GM20431 (cell line): ENCODE measurements at regions not wholly inside any gene's neighbourhood (a gene's known extent, or its start where the extent isn't known, plus 50 kb on each side); places are given as distances from the start of the nearest gene placed in this dataset.
"Not testable (repeated sequence)": the region's sequence is repeated elsewhere in the genome, so short reads cannot be mapped to it uniquely, and the experiment has no call there.

Experiments
- in situ Hi-C: fragments of 300-500 bp; cut with MseI, MboI; formaldehyde crosslinking; loops from one replicate; pipeline ENCODE4 v1.15.0; 2020; ENCODE audit warnings: low sequenced_read_pairs; ENCODE audit not compliant: unreplicated experiment

DNA sequence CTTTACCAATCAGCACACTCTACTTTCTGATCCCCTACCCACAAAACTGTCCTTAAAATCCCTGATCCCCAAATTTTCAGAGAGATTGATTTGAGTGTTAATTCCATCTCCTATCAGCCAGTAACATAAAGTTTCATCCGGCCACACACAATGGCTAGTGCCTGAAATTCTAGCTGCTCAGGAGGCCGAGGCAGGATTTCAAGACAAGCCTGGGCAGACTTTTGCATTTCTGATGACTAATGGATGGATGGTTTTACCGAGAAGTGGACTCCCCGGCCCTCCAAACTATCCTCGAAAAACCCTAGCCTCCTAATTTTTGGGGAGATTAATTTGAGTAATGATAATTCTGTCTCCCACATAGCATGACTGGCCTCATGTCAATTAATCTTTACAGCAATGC, 269.8 kb upstream of the POU1F1 start:
- in situ Hi-C loops, result loop anchor here (25.0 kb wide), 1 partner anchor 91 kb away; no protein-coding TSS in a partner anchor

DNA sequence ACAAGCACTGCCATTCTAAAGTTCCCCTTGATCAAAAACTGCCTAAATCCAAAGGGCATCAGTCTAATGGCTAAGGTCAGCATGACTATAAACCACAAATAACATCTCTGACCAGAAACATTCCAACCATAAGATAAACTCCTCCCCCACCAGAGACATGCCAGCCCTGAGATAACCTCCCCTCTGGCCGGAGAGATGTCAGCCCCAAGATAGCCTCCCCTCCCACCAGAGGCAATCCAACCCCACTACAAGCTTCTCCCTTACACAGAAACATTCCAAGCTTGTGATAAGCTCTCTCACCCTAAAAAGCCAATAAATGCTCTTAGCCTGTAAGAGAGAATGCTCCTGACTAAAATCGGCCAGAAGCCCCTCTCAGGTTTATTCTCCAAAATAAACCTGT, 267.0 kb upstream of the POU1F1 start:
- in situ Hi-C loops, result loop anchor here (25.0 kb wide), 1 partner anchor 94 kb away; no protein-coding TSS in a partner anchor

DNA sequence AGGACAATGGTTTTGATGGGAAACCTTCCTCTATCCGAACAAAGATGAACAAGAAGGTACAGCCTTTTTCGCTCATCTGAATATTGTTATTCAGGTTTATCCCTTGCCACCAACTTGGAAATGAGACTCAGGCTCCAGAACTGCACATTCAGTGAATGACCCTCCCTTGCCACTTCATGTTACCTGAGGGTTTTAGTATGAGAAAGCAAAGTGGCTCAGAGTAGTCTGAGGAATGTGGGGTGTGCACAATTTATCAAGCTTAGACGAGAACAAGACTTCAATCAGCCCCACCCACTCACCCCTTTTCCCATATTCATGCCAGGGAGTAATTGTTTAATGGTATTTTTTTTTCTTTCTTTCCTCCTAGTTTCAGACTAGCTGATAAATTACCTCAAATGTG, 265.3 kb upstream of the POU1F1 start:
- in situ Hi-C loops, result loop anchor here (25.0 kb wide), 1 partner anchor 96 kb away; no protein-coding TSS in a partner anchor

DNA sequence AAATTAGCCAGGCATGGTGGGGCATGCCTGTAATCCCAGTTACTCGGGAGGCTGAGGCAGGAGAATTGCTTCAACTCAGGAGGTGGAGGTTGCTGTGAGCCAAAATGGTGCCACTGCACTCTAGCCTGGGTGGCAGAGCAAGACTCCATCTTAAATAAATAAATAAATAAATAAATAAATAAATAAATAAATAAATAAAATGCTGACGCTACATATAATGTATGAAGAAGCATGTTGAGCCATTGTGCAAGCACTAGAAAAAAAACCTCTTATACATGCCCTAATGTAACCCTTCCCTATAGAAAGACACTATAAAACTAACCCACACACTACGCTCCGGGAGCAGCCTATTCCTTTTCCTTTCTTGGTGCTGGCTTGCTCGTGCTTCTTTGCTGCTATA, 262.3 kb upstream of the POU1F1 start:
- in situ Hi-C loops, result loop anchor here (25.0 kb wide), 1 partner anchor 99 kb away; no protein-coding TSS in a partner anchor

DNA sequence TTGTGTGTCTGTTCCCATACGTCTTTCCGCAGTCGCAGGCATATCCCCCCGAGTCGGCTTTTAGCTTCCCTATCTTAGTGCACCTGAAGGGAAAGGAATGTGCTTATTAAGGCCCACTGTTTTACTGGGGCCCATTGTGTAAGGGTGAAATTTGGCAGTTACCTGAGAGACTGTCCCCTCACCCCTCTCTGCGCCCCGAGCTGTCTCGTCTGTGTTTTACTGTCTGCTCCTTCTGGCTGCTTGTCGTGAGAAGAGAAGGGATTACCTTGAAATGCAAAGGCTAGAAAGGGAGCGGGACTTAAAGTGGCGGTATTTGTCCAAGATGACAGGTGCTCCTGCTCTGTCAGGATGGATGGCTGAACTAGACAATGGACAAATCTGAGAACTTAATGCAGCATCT, 233.0 kb upstream of the POU1F1 start:
- in situ Hi-C loops, result no loop called here

DNA sequence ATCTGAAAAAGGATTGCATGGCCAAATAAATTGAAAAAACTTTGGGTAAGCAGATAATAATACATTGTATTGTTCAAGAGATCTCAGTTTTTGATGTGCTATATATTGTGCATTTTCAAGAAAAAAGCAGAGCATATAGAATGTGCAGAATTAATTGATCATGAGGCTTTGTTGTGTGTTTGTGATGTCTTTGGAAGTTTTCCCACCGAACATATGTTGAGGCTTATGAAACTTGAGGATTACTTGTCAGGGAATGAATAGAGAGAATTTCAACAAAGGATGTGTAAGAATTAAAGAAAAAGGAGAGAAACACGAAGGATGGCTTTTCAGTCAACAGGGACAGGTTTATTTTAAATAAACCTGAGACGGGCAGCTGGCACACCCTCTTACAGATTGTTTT, 232.5 kb upstream of the POU1F1 start:
- in situ Hi-C loops, result no loop called here

DNA sequence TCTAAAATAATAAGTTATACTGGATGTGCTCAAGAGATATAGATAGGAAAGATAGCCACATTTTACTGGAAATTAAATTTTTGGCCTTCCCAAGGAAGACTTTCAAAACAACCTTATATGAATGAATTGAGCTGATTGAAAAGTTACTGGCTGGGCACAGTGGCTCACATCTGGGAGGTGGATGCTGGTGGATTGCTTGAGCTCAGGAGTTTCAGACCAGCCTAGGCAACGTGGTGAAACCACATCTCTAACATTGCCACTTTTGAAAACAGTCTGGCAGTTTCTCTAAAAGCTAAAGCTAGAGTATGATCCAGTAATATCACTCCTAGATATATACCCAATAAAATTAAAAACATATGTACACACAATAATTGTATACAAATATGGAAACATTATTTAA, 231.4 kb upstream of the POU1F1 start:
- in situ Hi-C loops, result no loop called here

DNA sequence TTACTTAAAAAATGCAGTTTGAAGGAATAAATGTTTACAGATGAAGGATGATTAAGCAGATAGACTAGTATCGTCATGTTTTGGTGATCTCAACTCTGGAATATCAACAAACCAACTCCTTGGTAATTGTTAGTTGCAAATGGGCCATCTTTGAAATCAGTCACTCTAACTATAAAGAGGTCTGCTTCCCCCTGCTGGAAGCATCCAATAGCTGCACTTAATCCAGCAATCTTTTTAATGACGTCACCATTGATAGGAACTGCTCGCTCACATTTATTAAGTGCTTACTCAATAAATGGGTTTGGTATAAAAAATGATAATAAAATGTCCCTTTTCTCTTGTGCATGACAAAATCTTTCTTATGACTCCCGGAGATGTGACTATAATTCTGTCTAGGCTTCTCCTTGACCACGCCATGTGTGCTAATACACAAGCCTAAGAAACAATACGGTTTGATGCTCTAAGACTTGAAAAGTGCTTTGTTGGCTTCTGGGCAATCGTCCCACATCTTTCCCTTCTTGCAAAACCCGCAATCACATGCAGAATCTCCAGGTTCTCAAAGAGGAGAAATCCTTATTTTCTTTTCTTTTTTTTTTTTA, 227.6 kb upstream of the POU1F1 start:
- in situ Hi-C loops, result no loop called here

DNA sequence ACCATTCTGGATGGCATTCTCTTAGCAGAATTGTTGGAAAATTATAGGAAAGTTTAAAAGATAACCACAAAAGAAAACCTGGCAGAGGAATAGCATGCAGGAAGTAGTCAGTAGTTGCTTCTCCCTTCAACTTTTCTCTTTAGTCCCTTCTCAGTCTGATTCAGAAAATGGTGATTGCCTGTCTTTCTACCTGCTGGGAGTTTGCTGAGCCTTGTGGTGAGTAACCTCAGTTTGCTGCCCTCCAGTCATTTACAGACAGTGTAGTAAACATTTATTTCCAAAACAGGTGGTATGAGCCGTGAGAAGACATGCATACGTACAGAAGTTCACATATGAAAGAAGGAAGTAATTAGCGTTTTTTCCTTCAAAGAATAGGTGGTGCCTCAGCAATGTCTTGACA, 224.7 kb upstream of the POU1F1 start:
- in situ Hi-C loops, result no loop called here

DNA sequence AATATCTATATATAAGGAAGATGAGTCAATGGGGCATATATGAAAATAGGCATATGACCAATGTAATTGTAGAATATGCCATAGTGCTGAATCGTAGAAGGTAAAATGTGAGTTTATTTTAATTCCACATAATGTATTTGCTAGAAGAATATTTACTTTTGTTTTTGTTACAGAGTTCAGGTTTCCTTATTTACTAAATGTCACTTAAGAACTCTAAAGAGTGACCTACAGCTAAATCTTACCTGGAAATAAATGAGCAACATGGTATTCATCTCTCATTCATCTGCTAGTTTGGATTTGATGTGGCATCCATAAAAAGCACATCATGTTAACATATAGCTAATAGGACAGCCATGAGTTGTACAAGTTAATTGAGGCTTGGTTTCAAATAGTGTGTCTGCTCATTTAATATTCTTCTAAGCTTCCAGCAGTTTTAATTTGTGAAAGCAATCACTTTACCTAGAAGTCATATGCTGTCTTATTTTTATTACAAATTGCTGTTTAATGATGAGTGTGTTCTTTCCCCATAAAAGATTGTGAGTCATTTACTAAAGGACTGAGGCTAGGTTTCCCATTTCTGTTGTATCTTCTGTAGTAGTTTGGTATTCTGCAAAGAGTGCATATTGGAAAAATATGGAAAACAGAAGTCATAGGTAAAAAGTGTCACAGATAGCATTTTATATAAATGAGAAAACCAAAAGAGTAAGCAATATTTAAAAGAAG, 222.1 kb upstream of the POU1F1 start:
- in situ Hi-C loops, result no loop called here

DNA sequence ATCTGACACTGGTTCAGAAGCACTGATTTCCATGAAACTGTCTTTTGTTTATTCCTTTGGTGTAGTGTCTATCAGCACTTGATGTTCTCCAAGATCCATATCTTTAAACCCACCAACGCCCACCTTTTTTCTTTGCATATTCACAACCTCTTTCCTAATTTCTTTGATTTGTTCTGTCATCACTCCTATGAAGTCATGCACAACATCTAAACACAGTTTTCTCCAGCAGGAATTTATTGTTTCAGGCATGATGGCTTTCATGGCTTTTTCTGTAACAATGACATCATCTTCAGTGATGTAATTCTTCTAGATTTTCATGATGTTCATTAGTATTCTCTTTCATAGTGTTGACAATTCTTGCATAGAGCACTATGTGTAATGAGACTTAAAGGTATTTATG, 219.6 kb upstream of the POU1F1 start:
- in situ Hi-C loops, result no loop called here

DNA sequence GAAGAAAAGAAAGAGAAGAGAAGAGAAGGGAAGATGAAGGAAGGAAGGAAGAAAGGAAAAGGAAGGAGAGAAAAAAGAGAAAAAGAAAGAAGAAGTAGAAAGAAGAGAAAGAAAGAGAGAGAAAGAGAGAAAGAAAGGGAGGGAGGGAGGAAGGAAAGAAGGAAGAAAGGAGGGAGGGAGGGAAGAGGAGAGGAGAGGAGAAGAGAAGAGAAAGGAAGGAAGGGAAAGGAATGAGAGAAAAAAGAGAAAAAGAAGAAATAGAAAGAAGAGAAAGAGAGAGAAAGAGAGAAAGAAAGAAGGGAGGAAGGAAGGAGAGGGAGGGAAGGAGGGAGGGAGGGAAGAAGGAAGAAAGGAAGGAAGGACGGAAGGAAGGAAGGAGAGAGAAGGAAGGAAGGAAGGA, 217.9 kb upstream of the POU1F1 start:
- in situ Hi-C loops, result no loop called here

DNA sequence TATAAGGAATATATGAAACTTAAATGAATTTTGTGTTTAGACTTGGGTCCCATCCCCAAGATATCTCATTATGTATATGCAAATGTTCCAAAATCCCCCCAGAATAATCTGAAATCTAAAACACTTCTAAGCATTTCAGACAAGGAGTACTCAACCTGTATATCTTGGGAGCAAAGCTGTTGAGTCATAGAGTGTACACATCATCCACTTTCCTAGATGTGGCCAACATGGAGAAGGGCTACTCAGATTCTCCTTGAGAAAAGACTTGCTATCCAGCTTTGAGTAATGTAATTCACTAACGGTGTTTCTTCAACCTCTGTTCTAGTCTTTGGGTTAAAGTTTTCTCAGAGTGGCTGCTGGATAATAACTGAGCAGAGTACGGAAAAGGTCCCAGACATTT, 215.5 kb upstream of the POU1F1 start:
- in situ Hi-C loops, result no loop called here

DNA sequence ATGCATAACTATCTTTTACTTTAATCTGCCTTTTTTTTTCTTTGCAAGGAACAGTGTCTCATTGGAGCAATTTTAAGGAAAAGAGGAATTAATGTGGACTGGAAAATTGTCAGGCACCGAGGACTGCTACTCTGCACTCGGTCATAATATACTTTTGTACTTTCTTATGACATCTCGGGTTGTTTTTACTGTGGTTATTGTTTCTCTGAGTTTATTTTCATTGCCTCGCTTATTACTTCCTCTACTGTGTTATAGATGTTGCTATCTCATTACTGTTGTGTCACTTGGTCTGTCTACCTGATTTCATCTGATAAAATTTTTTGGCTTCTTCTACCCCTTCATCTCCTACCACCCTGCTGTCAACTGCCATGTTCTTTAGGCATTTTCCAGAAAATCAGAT, 213.5 kb upstream of the POU1F1 start:
- in situ Hi-C loops, result no loop called here

DNA sequence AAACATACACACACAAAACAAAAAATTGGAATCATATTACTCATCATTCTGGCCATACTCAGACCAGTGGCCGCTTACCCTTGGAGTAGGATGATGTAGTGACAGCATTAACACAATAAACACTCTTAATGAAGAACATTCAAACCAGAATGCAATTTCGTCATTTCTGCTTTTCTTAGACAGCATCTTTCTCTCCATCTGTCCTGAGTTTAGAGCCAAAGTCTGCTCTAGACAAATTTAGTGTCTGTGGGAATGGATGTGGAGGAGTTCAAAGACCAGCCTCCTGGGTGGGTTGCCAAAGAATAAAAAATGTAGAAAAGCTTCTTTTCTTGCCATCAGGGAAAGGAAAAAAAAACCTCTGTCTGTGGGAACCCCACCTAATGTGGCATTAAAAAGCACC, 212.4 kb upstream of the POU1F1 start:
- in situ Hi-C loops, result no loop called here

DNA sequence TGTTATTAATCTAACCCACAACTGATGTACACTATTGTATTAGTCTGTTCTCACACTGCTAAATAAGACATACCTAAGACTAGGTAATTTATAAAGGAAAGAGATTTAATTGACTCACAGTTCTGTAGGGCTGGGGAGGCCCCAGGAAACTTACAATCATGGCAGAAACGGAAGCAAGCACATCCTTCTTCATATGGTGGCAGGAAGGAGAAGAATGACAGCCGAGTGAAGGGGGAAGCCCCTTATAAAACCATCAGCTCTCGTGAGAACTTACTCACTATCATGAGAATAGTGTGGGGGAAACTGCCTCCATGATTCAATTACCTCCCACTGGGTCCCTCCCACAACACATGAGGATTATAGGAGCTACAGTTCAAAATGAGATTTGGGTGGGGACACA, 210.3 kb upstream of the POU1F1 start:
- in situ Hi-C loops, result not testable (repeated sequence)

DNA sequence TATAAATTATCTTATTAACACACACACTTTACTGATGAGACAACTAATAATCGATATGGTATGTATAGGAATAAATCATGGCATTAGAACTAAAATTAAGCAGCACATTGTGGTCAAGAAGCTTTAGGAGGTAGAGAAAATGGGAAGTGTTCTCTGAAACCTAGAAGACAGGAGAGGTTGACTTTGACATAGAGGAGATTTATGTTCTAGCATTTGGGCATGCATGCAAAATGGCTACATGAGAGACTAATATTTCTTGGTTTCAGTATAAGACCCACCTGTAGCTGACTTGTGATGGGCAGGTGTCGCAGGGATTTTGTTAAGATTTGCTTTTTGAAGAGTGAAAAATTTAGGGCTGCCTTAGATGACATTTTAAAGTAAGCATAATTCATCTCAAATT, 209.7 kb upstream of the POU1F1 start:
- in situ Hi-C loops, result no loop called here

DNA sequence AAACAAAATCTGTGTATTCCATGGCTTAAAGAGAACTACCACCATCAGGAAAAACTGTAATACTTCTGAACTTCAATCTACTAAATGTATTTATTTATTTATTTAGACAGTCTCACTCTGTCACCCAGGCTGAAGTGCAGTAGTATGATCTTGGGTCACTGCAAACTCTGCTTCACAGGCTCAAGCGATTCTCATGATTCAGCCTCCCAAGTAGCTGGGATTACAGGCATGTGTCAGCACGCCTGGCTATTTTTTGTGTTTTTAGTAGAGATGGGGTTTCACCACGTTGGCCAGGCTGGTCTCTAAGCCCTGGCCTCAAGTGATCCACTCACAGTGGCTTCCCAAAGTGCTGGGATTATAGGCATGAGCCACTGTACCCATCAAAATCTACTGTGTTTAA, 202.3 kb upstream of the POU1F1 start:
- in situ Hi-C loops, result no loop called here

DNA sequence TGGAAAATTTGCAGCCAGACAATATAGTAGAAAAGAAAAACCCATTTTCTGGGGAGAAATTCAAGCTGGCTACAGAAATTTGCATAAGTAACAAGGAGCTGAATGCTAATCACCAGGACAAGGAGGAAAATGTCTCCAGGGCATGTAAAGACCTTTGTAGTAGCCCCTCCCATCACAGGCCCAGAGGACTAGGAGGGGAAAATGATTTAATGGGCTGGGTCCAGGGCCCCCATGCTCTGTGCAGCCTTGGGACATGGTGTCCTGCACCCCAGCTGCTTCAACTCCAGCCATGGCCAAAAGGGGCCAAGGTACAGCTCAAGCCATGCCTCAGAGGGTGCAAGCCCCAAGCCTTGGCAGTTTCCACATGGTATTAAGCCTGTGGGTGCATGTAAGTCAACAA, 197.6 kb upstream of the POU1F1 start:
- in situ Hi-C loops, result no loop called here

DNA sequence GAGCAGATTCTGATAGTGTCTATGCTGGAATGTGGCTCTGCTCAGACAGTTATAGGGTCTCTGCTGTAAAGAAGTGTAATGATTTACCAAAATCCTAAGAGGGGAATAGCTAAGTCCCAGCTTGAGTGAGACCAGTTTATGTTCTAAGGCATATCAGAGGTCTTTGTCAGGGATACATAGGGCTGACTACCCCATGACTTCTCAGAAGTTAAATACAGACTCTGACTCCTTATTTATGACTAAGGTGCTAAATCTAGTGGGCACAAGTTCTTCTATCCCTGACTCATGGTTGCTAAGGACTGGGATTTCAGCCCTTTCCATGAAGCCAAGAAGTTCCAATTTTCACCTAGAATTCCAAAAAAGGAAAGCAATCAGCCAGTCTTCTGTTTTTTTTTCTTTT, 192.6 kb upstream of the POU1F1 start:
- in situ Hi-C loops, result no loop called here

DNA sequence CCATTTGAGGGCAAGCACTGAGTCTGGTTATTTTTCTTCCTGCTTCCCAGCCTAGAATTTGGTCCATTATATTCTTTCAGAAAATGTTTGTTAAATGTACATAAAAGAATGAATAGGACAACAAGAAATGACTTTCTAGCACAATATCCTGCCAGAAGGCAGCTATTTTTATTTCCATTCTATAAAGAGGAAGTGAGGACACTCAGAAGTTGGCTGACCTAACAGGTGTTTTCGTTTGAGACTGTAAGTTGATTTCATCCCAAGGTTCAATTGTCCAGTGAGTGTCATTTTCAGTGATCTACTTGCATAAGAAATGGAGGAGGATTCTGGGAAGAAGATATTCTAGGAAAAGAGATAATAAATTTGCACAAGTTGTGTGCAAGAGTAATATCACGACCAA, 191.9 kb upstream of the POU1F1 start:
- in situ Hi-C loops, result no loop called here

DNA sequence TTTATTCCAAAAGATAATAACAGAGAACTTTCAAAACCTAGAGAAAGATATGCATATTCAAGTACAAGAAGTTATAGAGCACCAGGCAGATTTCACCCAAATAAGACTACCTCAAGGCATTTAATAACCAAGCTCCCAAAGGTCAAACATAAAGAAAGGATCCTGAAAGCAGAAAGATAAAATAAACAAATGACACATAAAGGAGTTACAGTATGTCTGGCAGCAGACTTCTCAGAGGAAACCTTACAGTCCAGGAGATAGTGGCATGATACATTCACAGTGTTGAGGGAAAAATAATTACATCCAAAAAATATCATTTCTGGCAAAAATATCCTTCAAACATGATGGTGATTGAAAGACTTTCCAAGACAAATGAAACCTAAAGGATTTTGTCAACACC, 185.8 kb upstream of the POU1F1 start:
- in situ Hi-C loops, result no loop called here
